PC-3 (cell line): ENCODE measurements at regions not wholly inside any gene's neighbourhood (a gene's known extent, or its start where the extent isn't known, plus 50 kb on each side); places are given as distances from the start of the nearest gene placed in this dataset.

Experiments
- EZH2 ChIP-seq: fragments of 300-600 bp; sonication (generic); IDR thresholded peaks from one replicate; pipeline ENCODE4 v1.6.1; 2017; ENCODE audit warnings: antibody characterized with exemption, mild to moderate bottlenecking, low read length; ENCODE audit not compliant: unreplicated experiment
- EZH2phosphoT487 ChIP-seq: fragments of 300-600 bp; sonication (generic); IDR thresholded peaks from 2 replicates; pipeline ENCODE4 v1.6.1; 2018; ENCODE audit warnings: mild to moderate bottlenecking, antibody characterized with exemption, low read length, borderline replicate concordance
- TF ChIP-seq, protein P1 (sequence below): fragments of 300-600 bp; sonication (generic); conservative IDR thresholded peaks from 2 replicates; pipeline ENCODE4 v1.5.1; 2017; ENCODE audit warnings: antibody characterized with exemption, low read depth, mild to moderate bottlenecking, low read length

DNA sequence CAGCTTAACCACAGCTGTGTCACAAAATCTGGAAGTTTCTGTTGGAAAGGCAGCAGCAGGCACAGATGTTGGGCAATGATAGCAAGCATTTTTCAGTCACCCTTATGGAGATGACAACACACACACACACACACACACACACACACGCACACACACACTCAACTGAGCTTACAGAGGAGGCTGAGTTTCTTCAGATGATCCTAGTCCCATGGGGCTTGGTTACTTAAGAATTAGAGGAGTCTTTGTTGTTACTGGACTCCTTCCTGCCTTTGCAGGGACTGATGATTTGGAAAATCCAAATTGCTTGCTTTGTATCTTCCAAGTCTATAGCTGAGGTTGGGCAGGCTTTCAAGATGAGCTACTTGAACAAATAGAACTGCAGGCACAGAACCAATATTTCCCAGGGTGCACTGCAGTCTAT, 740.1 kb upstream of the PITX2 start:
- TF ChIP-seq, protein P1, sequence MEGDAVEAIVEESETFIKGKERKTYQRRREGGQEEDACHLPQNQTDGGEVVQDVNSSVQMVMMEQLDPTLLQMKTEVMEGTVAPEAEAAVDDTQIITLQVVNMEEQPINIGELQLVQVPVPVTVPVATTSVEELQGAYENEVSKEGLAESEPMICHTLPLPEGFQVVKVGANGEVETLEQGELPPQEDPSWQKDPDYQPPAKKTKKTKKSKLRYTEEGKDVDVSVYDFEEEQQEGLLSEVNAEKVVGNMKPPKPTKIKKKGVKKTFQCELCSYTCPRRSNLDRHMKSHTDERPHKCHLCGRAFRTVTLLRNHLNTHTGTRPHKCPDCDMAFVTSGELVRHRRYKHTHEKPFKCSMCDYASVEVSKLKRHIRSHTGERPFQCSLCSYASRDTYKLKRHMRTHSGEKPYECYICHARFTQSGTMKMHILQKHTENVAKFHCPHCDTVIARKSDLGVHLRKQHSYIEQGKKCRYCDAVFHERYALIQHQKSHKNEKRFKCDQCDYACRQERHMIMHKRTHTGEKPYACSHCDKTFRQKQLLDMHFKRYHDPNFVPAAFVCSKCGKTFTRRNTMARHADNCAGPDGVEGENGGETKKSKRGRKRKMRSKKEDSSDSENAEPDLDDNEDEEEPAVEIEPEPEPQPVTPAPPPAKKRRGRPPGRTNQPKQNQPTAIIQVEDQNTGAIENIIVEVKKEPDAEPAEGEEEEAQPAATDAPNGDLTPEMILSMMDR, result no peak
- TF ChIP-seq EZH2phosphoT487, result no peak
- no peak for TF ChIP-seq EZH2
